Testis (tissue), 2 donors: ENCODE measurements at regions not wholly inside any gene's neighbourhood (a gene's known extent, or its start where the extent isn't known, plus 50 kb on each side); places are given as distances from the start of the nearest gene placed in this dataset.

Source experiments
- DNase-seq: peaks from one replicate; pipeline ENCODE4 v3.0.0-alpha.2; 2019
- H3K27ac ChIP-seq, 2 donors: fragments of 200-600 bp; sonication (generic); one replicate each; pipeline ENCODE4 v1.5.1; 2019
- H3K27me3 ChIP-seq: fragments of 200-600 bp; sonication (generic); one replicate; pipeline ENCODE4 v1.5.1; 2019
- H3K36me3 ChIP-seq: fragments of 200-600 bp; sonication (generic); one replicate; pipeline ENCODE4 v1.5.1; 2017; ENCODE audit warnings: low read depth; ENCODE audit errors: missing control alignments
- H3K4me1 ChIP-seq: fragments of 200-600 bp; sonication (generic); one replicate; pipeline ENCODE4 v1.5.1; 2019
- H3K4me3 ChIP-seq, 2 donors: fragments of 200-600 bp; sonication (generic); one replicate each; pipeline ENCODE4 v1.5.1; 2017 to 2019
- H3K9me3 ChIP-seq: fragments of 200-600 bp; sonication (generic); one replicate; pipeline ENCODE4 v1.5.1; 2017
- POLR2A ChIP-seq: fragments of 450-650 bp; IDR thresholded peaks from one replicate; pipeline ENCODE4 v1.6.1; 2017; ENCODE audit warnings: antibody characterized with exemption, mild to moderate bottlenecking, moderate library complexity
- WGBS, 2 donors: methylation state at CpG; one replicate each; pipeline ENCODE4 v1.1.5; 2018; 5-methylcytosine and 5-hydroxymethylcytosine counted together
- intact Hi-C: fragments of 100-400 bp; cut with DNase I; formaldehyde crosslinking; loops from one replicate; pipeline ENCODE4 v1.15.1; 2023; ENCODE audit warnings: low total_unique reads
- TF ChIP-seq, protein P1 (sequence below), 3 experiments: fragments of 450-650 bp in 2 of 3; fragments of 200-600 bp in 1 of 3; sonication (generic) in 1 of 3; IDR thresholded peaks; one replicate each; pipeline ENCODE4 v1.5.1; 2016 to 2019; ENCODE audit warnings: antibody characterized with exemption in 3 of 3, mild to moderate bottlenecking in 2 of 3, moderate library complexity in 1 of 3

DNA sequence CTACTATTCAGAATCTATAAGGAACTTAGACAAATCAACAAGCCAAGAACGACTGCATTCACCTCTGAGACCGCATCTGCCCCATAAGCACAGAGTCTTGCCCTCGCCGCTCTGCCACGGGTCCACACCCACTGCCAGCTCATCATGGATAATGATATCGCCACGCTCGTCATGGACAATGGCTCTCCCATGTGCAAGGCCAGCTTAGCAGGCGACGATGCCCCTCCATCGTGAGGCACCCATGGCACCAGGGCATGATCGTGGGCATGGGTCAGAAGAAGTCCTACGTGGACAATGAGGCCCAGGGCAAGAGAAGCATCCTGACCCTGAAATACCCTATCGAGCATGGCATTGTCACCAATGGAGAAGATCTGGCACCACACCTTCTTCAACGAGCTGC, 92.1 kb upstream of the FXR1 start:
- WGBS, 2 donors: 90 to 93% methylated on average over 13 to 15 of the region's 15 CpGs
- intact Hi-C loops: no loop called here
- TF ChIP-seq, protein P1, sequence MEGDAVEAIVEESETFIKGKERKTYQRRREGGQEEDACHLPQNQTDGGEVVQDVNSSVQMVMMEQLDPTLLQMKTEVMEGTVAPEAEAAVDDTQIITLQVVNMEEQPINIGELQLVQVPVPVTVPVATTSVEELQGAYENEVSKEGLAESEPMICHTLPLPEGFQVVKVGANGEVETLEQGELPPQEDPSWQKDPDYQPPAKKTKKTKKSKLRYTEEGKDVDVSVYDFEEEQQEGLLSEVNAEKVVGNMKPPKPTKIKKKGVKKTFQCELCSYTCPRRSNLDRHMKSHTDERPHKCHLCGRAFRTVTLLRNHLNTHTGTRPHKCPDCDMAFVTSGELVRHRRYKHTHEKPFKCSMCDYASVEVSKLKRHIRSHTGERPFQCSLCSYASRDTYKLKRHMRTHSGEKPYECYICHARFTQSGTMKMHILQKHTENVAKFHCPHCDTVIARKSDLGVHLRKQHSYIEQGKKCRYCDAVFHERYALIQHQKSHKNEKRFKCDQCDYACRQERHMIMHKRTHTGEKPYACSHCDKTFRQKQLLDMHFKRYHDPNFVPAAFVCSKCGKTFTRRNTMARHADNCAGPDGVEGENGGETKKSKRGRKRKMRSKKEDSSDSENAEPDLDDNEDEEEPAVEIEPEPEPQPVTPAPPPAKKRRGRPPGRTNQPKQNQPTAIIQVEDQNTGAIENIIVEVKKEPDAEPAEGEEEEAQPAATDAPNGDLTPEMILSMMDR (IDR thresholded peaks at IDR 0.05): no peak
- TF ChIP-seq POLR2A: no peak

DNA sequence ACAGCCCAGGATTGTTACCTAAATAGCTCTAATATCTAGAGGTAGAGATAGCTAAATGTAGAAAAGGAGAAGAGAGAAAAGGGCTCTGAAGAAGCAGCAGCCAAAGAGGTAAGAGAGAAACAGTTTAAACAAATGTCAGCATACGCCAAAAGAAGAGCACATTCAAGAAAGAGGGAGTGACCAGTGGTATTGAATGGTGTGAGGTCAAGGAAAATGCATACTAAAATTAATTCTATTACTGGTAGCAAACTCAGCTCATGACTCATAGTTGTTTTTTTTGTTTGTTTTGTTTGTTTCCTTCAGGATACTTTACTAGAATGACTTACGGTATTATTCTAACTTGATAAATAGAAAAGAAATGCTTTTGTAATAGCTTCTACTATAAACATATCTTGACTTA, 86.5 kb upstream of the FXR1 start:
- Histone ChIP-seq H3K4me1 (no peaks in the 10 kb centered on the region), H3K9me3 (no peaks in the 10 kb centered on the region), H3K4me3 (no peak overlapping the region), H3K27ac (no peak overlapping the region), H3K36me3 (no peaks in the 10 kb centered on the region), H3K27me3 (no peaks in the 10 kb centered on the region)
- no peak for DNase-seq
- 89 to 90% methylated on average over 2 of the region's 2 CpGs for WGBS, 2 donors
- no peak for TF ChIP-seq POLR2A
- TF ChIP-seq, protein P1 (IDR thresholded peaks at IDR 0.05): no peak
- intact Hi-C loops: no loop called here

More for the DNA sequence above, 92.1 kb upstream of the FXR1 start:
- Histone ChIP-seq H3K27me3 (no peaks in the 10 kb centered on the region), H3K4me1 (no peaks in the 10 kb centered on the region), H3K27ac (no peak overlapping the region), H3K9me3 (no peaks in the 10 kb centered on the region), H3K4me3 (no peak overlapping the region), H3K36me3 (no peaks in the 10 kb centered on the region)
- DNase-seq: no peak

DNA sequence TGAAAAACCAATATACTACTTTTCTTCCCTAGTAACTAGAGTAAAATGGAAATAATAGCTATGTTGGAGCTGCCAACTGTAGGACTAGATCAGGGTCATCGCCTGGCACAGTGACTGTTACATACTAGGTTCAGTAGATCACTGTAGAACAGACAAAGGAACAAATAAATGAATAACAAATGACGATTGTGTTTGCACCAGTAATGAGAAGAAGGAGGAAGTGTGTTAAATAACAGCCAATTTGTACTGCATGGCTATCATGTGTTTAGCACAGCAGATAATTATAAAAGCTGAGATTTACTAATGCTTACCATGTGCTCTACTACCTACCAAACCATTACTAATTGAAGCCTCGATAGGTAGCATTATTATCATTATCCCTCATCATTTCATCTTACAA, 85.3 kb upstream of the FXR1 start:
- H3K36me3 ChIP-seq: no peaks in the 10 kb centered on the region
- DNase-seq: no peak
- no peaks in the 10 kb centered on the region for H3K27me3 ChIP-seq
- intact Hi-C loops: no loop called here
- H3K4me3 ChIP-seq: no peak overlapping the region
- WGBS, 2 donors: 79 to 82% methylated on average over 3 of the region's 3 CpGs
- TF ChIP-seq, protein P1 (IDR thresholded peaks at IDR 0.05): no peak
- no peak for TF ChIP-seq POLR2A
- H3K4me1 ChIP-seq: no peaks in the 10 kb centered on the region
- H3K27ac ChIP-seq: no peak overlapping the region
- no peaks in the 10 kb centered on the region for H3K9me3 ChIP-seq

DNA sequence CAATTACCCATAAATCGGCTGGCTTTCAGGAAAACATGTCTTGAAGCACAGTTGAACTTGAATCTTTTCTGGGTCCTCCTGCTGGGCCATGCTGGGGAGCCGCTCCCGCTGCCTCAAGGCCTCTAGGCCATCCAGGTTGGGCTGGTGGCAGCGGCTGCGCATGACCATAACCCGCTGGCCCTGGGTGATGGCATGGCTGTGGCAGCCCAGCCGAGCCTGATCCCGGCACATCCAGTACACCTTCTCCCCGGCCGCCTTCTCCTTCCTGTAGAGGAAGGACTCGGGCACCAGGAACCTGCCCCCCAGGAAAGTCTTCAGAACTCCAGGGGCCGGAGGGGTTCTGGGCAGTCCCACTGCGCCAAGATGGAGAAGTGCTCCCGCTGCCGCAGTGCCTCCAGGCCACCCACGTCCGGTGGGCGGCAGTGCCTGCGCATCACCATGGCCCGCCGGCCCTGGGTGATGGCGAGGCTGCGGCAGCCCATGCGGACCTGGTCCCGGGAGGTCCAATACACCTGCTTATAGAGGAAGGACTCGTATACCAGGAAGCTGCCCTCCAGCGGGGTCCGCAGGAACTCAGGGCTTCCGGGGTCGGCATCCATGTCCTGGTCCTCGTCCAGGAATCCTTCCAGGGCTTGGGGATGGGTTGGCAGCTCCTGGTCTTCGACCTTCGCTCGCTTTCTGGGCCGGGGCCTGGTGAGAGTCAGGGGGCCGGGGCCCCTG, 84.3 kb upstream of the FXR1 start:
- intact Hi-C loops: no loop called here
- Histone ChIP-seq H3K9me3 (no peaks in the 10 kb centered on the region), H3K4me3 (peak overlapping the region; percentile 12 to 15), H3K27ac (no peak overlapping the region), H3K27me3 (no peaks in the 10 kb centered on the region), H3K36me3 (no peaks in the 10 kb centered on the region), H3K4me1 (no peaks in the 10 kb centered on the region)
- no peak for DNase-seq
- WGBS, 2 donors: 55 to 79% methylated on average over 11 to 36 of the region's 36 CpGs
- no peak for TF ChIP-seq POLR2A
- TF ChIP-seq, protein P1 (IDR thresholded peaks at IDR 0.05): no peak
